ENCODE measurements at regions not wholly inside any gene's neighbourhood (a gene's known extent, or its start where the extent isn't known, plus 50 kb on each side); places are given as distances from the start of the nearest gene placed in this dataset.

GRCh38 chr9:109681301-109681700 is 98.7 kb upstream of the PALM2AKAP2 start:
- no peak for DNase-seq (ENCODE audit: low spot score)

- DNase-seq (ENCODE audit: low spot score) = no peak
These were observed 97.8 kb upstream of the PALM2AKAP2 start for GRCh38 chr9:109682227-109682626.

- no peak for DNase-seq (ENCODE audit: low spot score)
These were observed 96.5 kb upstream of the PALM2AKAP2 start for GRCh38 chr9:109683521-109683920.

GRCh38 chr9:109689701-109690100 is 90.3 kb upstream of the PALM2AKAP2 start:
- no peak for DNase-seq (ENCODE audit: low spot score)

GRCh38 chr9:109699019-109699418 is 81.0 kb upstream of the PALM2AKAP2 start:
- DNase-seq (ENCODE audit: low spot score) = peak; percentile 46

GRCh38 chr9:109704546-109704945 is 75.5 kb upstream of the PALM2AKAP2 start:
- DNase-seq (ENCODE audit: low spot score) = no peak

GRCh38 chr9:109705515-109705914 is 74.5 kb upstream of the PALM2AKAP2 start:
- no peak for DNase-seq (ENCODE audit: low spot score)

GRCh38 chr9:109707355-109707754 is 72.6 kb upstream of the PALM2AKAP2 start:
- DNase-seq (ENCODE audit: low spot score) = no peak

- peak; percentile 49 for DNase-seq (ENCODE audit: low spot score)
These were observed 71.5 kb upstream of the PALM2AKAP2 start for GRCh38 chr9:109708451-109708945.

- DNase-seq (ENCODE audit: low spot score) = no peak
These were observed 70.1 kb upstream of the PALM2AKAP2 start for GRCh38 chr9:109709866-109710265.

GRCh38 chr9:109710830-109711229 is 69.2 kb upstream of the PALM2AKAP2 start:
- no peak for DNase-seq (ENCODE audit: low spot score)

GRCh38 chr9:109715344-109715743 is 64.7 kb upstream of the PALM2AKAP2 start:
- peak; percentile 12 for DNase-seq (ENCODE audit: low spot score)

GRCh38 chr9:109716631-109717030 is 63.4 kb upstream of the PALM2AKAP2 start:
- DNase-seq (ENCODE audit: low spot score) = no peak

GRCh38 chr9:109717342-109717741 is 62.7 kb upstream of the PALM2AKAP2 start:
- DNase-seq (ENCODE audit: low spot score) = no peak

- DNase-seq (ENCODE audit: low spot score) = no peak
These were observed 61.1 kb upstream of the PALM2AKAP2 start for GRCh38 chr9:109718861-109719260.

- peak; percentile 11 for DNase-seq (ENCODE audit: low spot score)
These were observed 59.0 kb upstream of the PALM2AKAP2 start for GRCh38 chr9:109721001-109721400.

- DNase-seq (ENCODE audit: low spot score) = no peak
These were observed 58.0 kb upstream of the PALM2AKAP2 start for GRCh38 chr9:109722007-109722406.

GRCh38 chr9:109723781-109724180 is 56.2 kb upstream of the PALM2AKAP2 start:
- no peak for DNase-seq (ENCODE audit: low spot score)

- DNase-seq (ENCODE audit: low spot score) = no peak
These were observed 54.5 kb upstream of the PALM2AKAP2 start for GRCh38 chr9:109725460-109725859.

- no peak for DNase-seq (ENCODE audit: low spot score)
These were observed 53.9 kb upstream of the PALM2AKAP2 start for GRCh38 chr9:109726119-109726518.

- DNase-seq (ENCODE audit: low spot score) = peak; percentile 36
These were observed 51.2 kb upstream of the PALM2AKAP2 start for GRCh38 chr9:109728686-109729300.

GRCh38 chr9:109729513-109729912 is 50.5 kb upstream of the PALM2AKAP2 start:
- DNase-seq (ENCODE audit: low spot score) = no peak

All from GM03348 (cell line).